ENCODE measurements at regions not wholly inside any gene's neighbourhood (a gene's known extent, or its start where the extent isn't known, plus 50 kb on each side); places are given as distances from the start of the nearest gene placed in this dataset.
A peak's percentile ranks its signal among the peaks of the same experiment; 100 is the strongest.

GRCh38 chrX:106468433-106468832 is 143.3 kb upstream of the RADX start:
- WGBS, 2 experiments (ENCODE audit: insufficient coverage in 1 of 2, insufficient read length in 1 of 2) = 91% methylated on average over 11 of the region's 11 CpGs; no CpG with 5 or more reads in 1 of the 2 experiments

GRCh38 chrX:106479920-106480319 is 131.9 kb upstream of the RADX start:
- Histone ChIP-seq H3K36me3 (ENCODE audit: control insufficient read depth, insufficient read depth, low read length) (no peaks in the 10 kb centered on the region), H3K9me3 (ENCODE audit: control insufficient read depth, low read length) (no peaks in the 10 kb centered on the region), H3K27me3 (ENCODE audit: control insufficient read depth, insufficient read depth, low read length, poor library complexity, severe bottlenecking) (peaks cover 6% of the 10 kb centered on the region), H3K27ac (ENCODE audit: low read depth, low read length) (no peak overlapping the region), H3K9ac (ENCODE audit: extremely low read depth, low read length, poor library complexity, severe bottlenecking) (no peak overlapping the region), H3K4me3 (ENCODE audit: low read length) (no peak overlapping the region), H3K4me1 (ENCODE audit: control insufficient read depth, insufficient read depth, low read length) (no peaks in the 10 kb centered on the region)
- Mint-ChIP-seq H3K4me1 (no peaks in the 10 kb centered on the region), H3K4me3 (no peak overlapping the region), H3K27me3 (ENCODE audit: insufficient read depth) (peaks cover 25% of the 10 kb centered on the region), H3K27ac (no peak overlapping the region), H3K9me3 (peaks cover 28% of the 10 kb centered on the region), H3K36me3 (ENCODE audit: low read depth) (no peaks in the 10 kb centered on the region)
- 93% methylated on average over 3 of the region's 3 CpGs; no CpG with 5 or more reads in 1 of the 2 experiments for WGBS, 2 experiments (ENCODE audit: insufficient coverage in 1 of 2, insufficient read length in 1 of 2)
- no peak for TF ChIP-seq CTCF (conservative IDR thresholded peaks at IDR 0.05)
- DNase-seq = no peak

More at GRCh38 chrX:106468433-106468832, 143.3 kb upstream of the RADX start:
- Mint-ChIP-seq H3K9me3 (peaks cover 22% of the 10 kb centered on the region), H3K27ac (no peak overlapping the region), H3K27me3 (ENCODE audit: insufficient read depth) (peaks cover 2% of the 10 kb centered on the region), H3K36me3 (ENCODE audit: low read depth) (no peaks in the 10 kb centered on the region), H3K4me1 (no peaks in the 10 kb centered on the region), H3K4me3 (no peak overlapping the region)
- H3K4me3 ChIP-seq (ENCODE audit: low read length) = no peak overlapping the region
- no peaks in the 10 kb centered on the region for H3K36me3 ChIP-seq (ENCODE audit: control insufficient read depth, insufficient read depth, low read length)
- TF ChIP-seq CTCF (conservative IDR thresholded peaks at IDR 0.05) = no peak
- no peaks in the 10 kb centered on the region for H3K4me1 ChIP-seq (ENCODE audit: control insufficient read depth, insufficient read depth, low read length)
- no peaks in the 10 kb centered on the region for H3K9me3 ChIP-seq (ENCODE audit: control insufficient read depth, low read length)
- H3K27me3 ChIP-seq (ENCODE audit: control insufficient read depth, insufficient read depth, low read length, poor library complexity, severe bottlenecking) = no peaks in the 10 kb centered on the region
- DNase-seq = no peak
- H3K27ac ChIP-seq (ENCODE audit: low read depth, low read length) = no peak overlapping the region
- no peak overlapping the region for H3K9ac ChIP-seq (ENCODE audit: extremely low read depth, low read length, poor library complexity, severe bottlenecking)

GRCh38 chrX:106481341-106481740 is 130.4 kb upstream of the RADX start:
- Histone ChIP-seq H3K9ac (ENCODE audit: extremely low read depth, low read length, poor library complexity, severe bottlenecking) (no peak overlapping the region), H3K4me3 (ENCODE audit: low read length) (no peak overlapping the region), H3K4me1 (ENCODE audit: control insufficient read depth, insufficient read depth, low read length) (no peaks in the 10 kb centered on the region), H3K36me3 (ENCODE audit: control insufficient read depth, insufficient read depth, low read length) (no peaks in the 10 kb centered on the region), H3K27me3 (ENCODE audit: control insufficient read depth, insufficient read depth, low read length, poor library complexity, severe bottlenecking) (peaks cover 6% of the 10 kb centered on the region), H3K9me3 (ENCODE audit: control insufficient read depth, low read length) (no peaks in the 10 kb centered on the region), H3K27ac (ENCODE audit: low read depth, low read length) (no peak overlapping the region)
- DNase-seq = peak; percentile 79
- Mint-ChIP-seq H3K36me3 (ENCODE audit: low read depth) (no peaks in the 10 kb centered on the region), H3K4me3 (no peak overlapping the region), H3K4me1 (no peaks in the 10 kb centered on the region), H3K27me3 (ENCODE audit: insufficient read depth) (peaks cover 32% of the 10 kb centered on the region), H3K27ac (no peak overlapping the region), H3K9me3 (peaks cover 18% of the 10 kb centered on the region)
- WGBS, 2 experiments (ENCODE audit: insufficient coverage in 1 of 2, insufficient read length in 1 of 2) = 64% methylated on average over 1 of the region's 1 CpG; no CpG with 5 or more reads in 1 of the 2 experiments
- peak; percentile 85 for TF ChIP-seq CTCF (conservative IDR thresholded peaks at IDR 0.05)
